IMR-90 (cell line): ENCODE measurements at regions not wholly inside any gene's neighbourhood (a gene's known extent, or its start where the extent isn't known, plus 50 kb on each side); places are given as distances from the start of the nearest gene placed in this dataset.
A peak's percentile ranks its signal among the peaks of the same experiment; 100 is the strongest.

Experiments used
- ATAC-seq: fragments of 200-7000 bp; cut with Tn5 transposase; 2 replicates; pipeline ENCODE4 v1.9.1; 2020; ENCODE audit warnings: low read depth, mild to moderate bottlenecking, moderate library complexity
- BruUV-seq: library from RNA; stranded (reverse); fragments of 400-500 nt; replicated peaks from 2 replicates; lab custom pipeline; 2021; lab: Mats Ljungman, UMichigan
- CTCF ChIA-PET: fragments of 300-600 bp; formaldehyde crosslinking; extraction: SDS; loops from one replicate; lab custom pipeline; 2021; ENCODE audit warnings: antibody characterized with exemption; lab: Yijun Ruan, JAX
- POLR2A ChIA-PET: fragments of 300-600 bp; sonication (Branson Sonifier 250); formaldehyde crosslinking; loops from one replicate; lab custom pipeline; 2022; ENCODE audit warnings: antibody characterized with exemption; ENCODE audit not compliant: unreplicated experiment; lab: Charles Lee
- DNase-seq: peaks from one replicate; pipeline ENCODE4 v3.0.0; 2013
- H2AFZ ChIP-seq: replicated peaks from 2 replicates; pipeline ENCODE3; 2013; ENCODE audit warnings: low read length, mild to moderate bottlenecking; ENCODE audit not compliant: poor library complexity
- H2AK5ac ChIP-seq: 2 replicates; pipeline ENCODE4 v1.6.1; 2013; ENCODE audit warnings: low read depth, low read length, inconsistent platforms
- H2AK9ac ChIP-seq: replicated peaks from 2 replicates; pipeline ENCODE3; 2013; ENCODE audit warnings: mild to moderate bottlenecking, low read depth, low read length, moderate library complexity; ENCODE audit not compliant: poor library complexity
- H2BK120ac ChIP-seq: 2 replicates; pipeline ENCODE4 v1.6.1; 2013; ENCODE audit warnings: low read depth, low read length, inconsistent platforms
- H2BK15ac ChIP-seq: 3 replicates; pipeline ENCODE4 v1.6.1; 2013; ENCODE audit warnings: low read depth, low read length, inconsistent platforms
- H2BK20ac ChIP-seq: 2 replicates; pipeline ENCODE4 v1.6.1; 2013; ENCODE audit warnings: low read depth, mild to moderate bottlenecking, inconsistent platforms, low read length, moderate library complexity
- H2BK5ac ChIP-seq: 2 replicates; pipeline ENCODE4 v1.6.1; 2013; ENCODE audit warnings: mild to moderate bottlenecking, low read depth, low read length, inconsistent platforms; ENCODE audit not compliant: poor library complexity, severe bottlenecking
- H3K14ac ChIP-seq: replicated peaks from 2 replicates; pipeline ENCODE4 v1.6.1; 2013; ENCODE audit warnings: low read depth, low read length, inconsistent platforms
- H3K18ac ChIP-seq: 2 replicates; pipeline ENCODE4 v1.6.1; 2013; ENCODE audit warnings: low read depth, low read length, control low read depth
- H3K23ac ChIP-seq: 2 replicates; pipeline ENCODE4 v1.6.1; 2013; ENCODE audit warnings: low read depth, low read length, inconsistent platforms
- H3K27ac ChIP-seq: 2 replicates; pipeline ENCODE4 v1.5.1; 2013; ENCODE audit warnings: mild to moderate bottlenecking, control low read depth, low read length; ENCODE audit not compliant: insufficient read depth
- H3K27me3 ChIP-seq: 2 replicates; pipeline ENCODE4 v1.6.1; 2013; ENCODE audit warnings: low read length; ENCODE audit not compliant: control insufficient read depth, insufficient read depth
- H3K36me3 ChIP-seq: 2 replicates; pipeline ENCODE4 v1.6.1; 2013; ENCODE audit warnings: low read length, mixed read lengths; ENCODE audit not compliant: control insufficient read depth, insufficient read depth
- H3K4ac ChIP-seq: 2 replicates; pipeline ENCODE4 v1.6.1; 2013; ENCODE audit warnings: low read depth, low read length, inconsistent platforms
- H3K4me1 ChIP-seq: 2 replicates; pipeline ENCODE4 v1.6.1; 2013; ENCODE audit warnings: low read length, mixed read lengths; ENCODE audit not compliant: control insufficient read depth, insufficient read depth
- H3K4me2 ChIP-seq: 2 replicates; pipeline ENCODE4 v1.6.1; 2013; ENCODE audit warnings: low read depth, mild to moderate bottlenecking, control low read depth, low read length, moderate library complexity
- H3K4me3 ChIP-seq: 2 replicates; pipeline ENCODE4 v1.5.1; 2013; ENCODE audit warnings: low read depth, mild to moderate bottlenecking, control low read depth, low read length, moderate library complexity; ENCODE audit not compliant: insufficient read depth
- H3K56ac ChIP-seq: 2 replicates; pipeline ENCODE4 v1.6.1; 2013; ENCODE audit warnings: low read length, inconsistent platforms; ENCODE audit not compliant: insufficient read depth; ENCODE audit errors: extremely low read depth
- H3K79me1 ChIP-seq, 2 experiments: 2 replicates each; pipeline ENCODE4 v1.6.1; 2013; ENCODE audit warnings: low read length in 2 of 2, inconsistent platforms in 1 of 2, low read depth in 1 of 2
- H3K9ac ChIP-seq: 2 replicates; pipeline ENCODE4 v1.6.1; 2013; ENCODE audit warnings: low read depth, low read length, control low read depth
- H3K9me1 ChIP-seq: 2 replicates; pipeline ENCODE4 v1.6.1; 2013; ENCODE audit warnings: low read length, inconsistent platforms; ENCODE audit not compliant: insufficient read depth
- H3K9me3 ChIP-seq: 2 replicates; pipeline ENCODE4 v1.6.1; 2013; ENCODE audit warnings: low read length; ENCODE audit not compliant: control insufficient read depth, insufficient read depth
- H4K20me1 ChIP-seq: 2 replicates; pipeline ENCODE4 v1.6.1; 2013; ENCODE audit warnings: low read length, inconsistent platforms; ENCODE audit not compliant: insufficient read depth
- H4K5ac ChIP-seq: 2 replicates; pipeline ENCODE4 v1.6.1; 2013; ENCODE audit warnings: mild to moderate bottlenecking, low read depth, low read length, control low read depth
- H4K8ac ChIP-seq, 2 experiments: 2 replicates each; pipeline ENCODE4 v1.6.1; 2013; ENCODE audit warnings: low read depth in 2 of 2, low read length in 2 of 2, control low read depth in 1 of 2, inconsistent platforms in 1 of 2
- H4K91ac ChIP-seq: 2 replicates; pipeline ENCODE4 v1.6.1; 2013; ENCODE audit warnings: low read depth, low read length, inconsistent platforms; ENCODE audit not compliant: insufficient read depth
- CTCF ChIP-seq: conservative IDR thresholded peaks from 2 replicates; pipeline ENCODE4 v1.5.1; 2012; ENCODE audit warnings: mild to moderate bottlenecking, low read depth, low read length, improper control_type of control experiment
- FOS ChIP-seq: fragments of 150-350 bp; IDR thresholded peaks from 2 replicates; pipeline ENCODE4 v1.6.1; 2016; ENCODE audit warnings: low read depth, low read length
- WGBS, 2 experiments: methylation state at CpG; one replicate each; pipeline versions ENCODE4 v1.1.5 to v1.1.7; 2013; ENCODE audit warnings: missing lambda C conversion rate in 2 of 2; ENCODE audit not compliant: insufficient read length in 1 of 2; ENCODE audit errors: extremely low coverage in 2 of 2; 5-methylcytosine and 5-hydroxymethylcytosine counted together
- dilution Hi-C: fragments of 300-500 bp; cut with HindIII; formaldehyde crosslinking; loops from one replicate; pipeline ENCODE4 v1.14.3; 2018; ENCODE audit warnings: low sequenced_read_pairs; ENCODE audit not compliant: unreplicated experiment
- in situ Hi-C: fragments of 300-500 bp; cut with MboI; formaldehyde crosslinking; loops from 3 replicates; pipeline ENCODE4 v1.14.3; 2019; ENCODE audit warnings: low sequenced_read_pairs, inconsistent platforms, mixed read lengths
- intact Hi-C: fragments of 100-400 bp; cut with micrococcal nuclease; formaldehyde crosslinking; loops from 2 replicates; pipeline ENCODE4 v1.10.0; 2022

- peak overlapping the region; percentile 74 for H2AFZ ChIP-seq
- peak overlapping the region; percentile 78 for H3K27ac ChIP-seq
- H3K27me3 ChIP-seq = no peaks in the 10 kb centered on the region
- dilution Hi-C loops = no loop called here
- H3K23ac ChIP-seq = peak overlapping the region; percentile 97
- H3K4me2 ChIP-seq = peak overlapping the region; percentile 51
- peak; percentile 87 for DNase-seq
- no peaks in the 10 kb centered on the region for H3K9me3 ChIP-seq
- intact Hi-C loops = loop anchor here (1.0 to 10.0 kb wide), 2 partner anchors 294 to 1139 kb away; no protein-coding TSS in a partner anchor
- peaks cover 4% of the 10 kb centered on the region for H3K9me1 ChIP-seq
- ChIA-PET CTCF (interaction anchor here (1.6 kb wide), 1 partner anchor 517 kb away, joined by 3 read pairs; no protein-coding TSS in a partner anchor), POLR2A (no interaction called here)
- H3K4me1 ChIP-seq = peaks cover 19% of the 10 kb centered on the region
- TF ChIP-seq FOS = 0 out of 2 replicates have a peak, but pooled peaks have one; percentile 20
- TF ChIP-seq CTCF = no peak
- H3K79me1 ChIP-seq = peaks cover 41 to 71% of the 10 kb centered on the region in 2 experiments
- H3K36me3 ChIP-seq = no peaks in the 10 kb centered on the region
- peak overlapping the region; percentile 77; the same call in 1 of the 2 replicates for H4K5ac ChIP-seq
- BruUV-seq = no TSS peak
- ATAC-seq = peak; percentile 79
- peak overlapping the region; percentile 27; the same call in 1 of the 2 replicates for H3K4me3 ChIP-seq
- H2AK9ac ChIP-seq = peak overlapping the region; percentile 94
- peak overlapping the region; percentile 98 for H2BK20ac ChIP-seq
- peak overlapping the region; percentile 34; the same call in 1 of the 2 replicates for H3K9ac ChIP-seq
- H2BK5ac ChIP-seq = peak overlapping the region; percentile 92
- H2BK120ac ChIP-seq = peak overlapping the region; percentile 98
- WGBS, 2 experiments = no CpG with 5 or more reads among the region's 6 CpGs
- H2AK5ac ChIP-seq = peak overlapping the region; percentile 97
- H3K56ac ChIP-seq = peak overlapping the region; percentile 82
- H4K91ac ChIP-seq = peak overlapping the region; percentile 95
- H4K8ac ChIP-seq = peak overlapping the region; percentile 75 to 92
- H3K18ac ChIP-seq = peak overlapping the region; percentile 89
- peak overlapping the region; percentile 88 for H2BK15ac ChIP-seq
- peak overlapping the region; percentile 97 for H3K14ac ChIP-seq
- no peaks in the 10 kb centered on the region for H4K20me1 ChIP-seq
- in situ Hi-C loops = loop anchor here (10.0 to 25.0 kb wide), 4 partner anchors 502 to 1569 kb away; no protein-coding TSS in a partner anchor
- H3K4ac ChIP-seq = peak overlapping the region; percentile 99
These were observed 62.0 kb upstream of the AKR1E2 start for GRCh38 chr10:4763960-4764428.
